ENCODE measurements at regions not wholly inside any gene's neighbourhood (a gene's known extent, or its start where the extent isn't known, plus 50 kb on each side); places are given as distances from the start of the nearest gene placed in this dataset.
A peak's percentile ranks its signal among the peaks of the same experiment; 100 is the strongest.
"Not testable (repeated sequence)": the region's sequence is repeated elsewhere in the genome, so short reads cannot be mapped to it uniquely, and the experiment has no call there.

GRCh38 chr1:149279015-149279414 is 175.7 kb upstream of the NBPF9 start:
- not testable (repeated sequence) for DNase-seq

- not testable (repeated sequence) for DNase-seq
These were observed 176.2 kb upstream of the NBPF9 start for GRCh38 chr1:149279512-149279911.

DNA sequence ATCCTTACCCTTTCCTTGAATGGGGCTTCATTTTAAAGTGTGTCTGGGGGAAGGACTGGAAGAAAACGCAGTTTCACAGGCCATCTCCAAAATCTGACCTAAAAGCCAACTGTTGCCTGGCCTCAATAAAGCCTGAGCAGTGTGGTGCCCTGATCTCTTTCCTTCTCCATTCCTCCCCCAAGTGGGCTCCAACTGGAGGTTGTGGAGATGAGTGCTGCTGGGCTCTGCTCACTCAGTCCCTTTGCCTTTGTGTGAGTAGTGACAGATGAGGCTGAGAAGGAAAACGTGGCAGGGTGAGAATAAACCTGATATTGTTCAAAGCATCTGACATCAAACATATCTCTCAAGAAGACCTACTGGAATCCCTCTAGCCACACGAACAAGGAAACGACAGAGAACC is 181.4 kb upstream of the NBPF9 start:
- not testable (repeated sequence) for DNase-seq

- not testable (repeated sequence) for DNase-seq
These were observed 181.9 kb upstream of the NBPF9 start for GRCh38 chr1:149285205-149285604.

DNA sequence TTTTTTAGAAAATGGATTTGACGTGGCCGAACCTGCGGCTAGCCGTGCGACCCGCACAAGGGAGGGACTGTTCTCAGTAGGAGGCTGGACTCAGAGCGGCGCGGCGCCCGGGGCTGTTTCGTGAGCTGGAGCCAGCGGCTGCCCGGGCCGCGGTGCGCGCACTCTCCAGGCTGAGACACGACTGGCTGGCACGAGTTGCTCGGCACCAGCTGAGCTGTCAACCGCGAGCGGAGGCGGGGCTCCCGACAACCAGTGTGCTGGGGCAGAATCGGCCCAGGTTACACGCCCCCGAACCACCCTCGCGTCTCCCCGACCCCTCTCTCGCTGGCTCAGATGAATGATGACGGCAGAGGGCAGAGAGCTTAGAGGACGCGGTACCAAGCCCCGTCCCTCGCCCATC is 182.3 kb upstream of the NBPF9 start:
- DNase-seq: peak; percentile 14

GRCh38 chr1:149288580-149288979 is 185.2 kb upstream of the NBPF9 start:
- DNase-seq: not testable (repeated sequence)

DNA sequence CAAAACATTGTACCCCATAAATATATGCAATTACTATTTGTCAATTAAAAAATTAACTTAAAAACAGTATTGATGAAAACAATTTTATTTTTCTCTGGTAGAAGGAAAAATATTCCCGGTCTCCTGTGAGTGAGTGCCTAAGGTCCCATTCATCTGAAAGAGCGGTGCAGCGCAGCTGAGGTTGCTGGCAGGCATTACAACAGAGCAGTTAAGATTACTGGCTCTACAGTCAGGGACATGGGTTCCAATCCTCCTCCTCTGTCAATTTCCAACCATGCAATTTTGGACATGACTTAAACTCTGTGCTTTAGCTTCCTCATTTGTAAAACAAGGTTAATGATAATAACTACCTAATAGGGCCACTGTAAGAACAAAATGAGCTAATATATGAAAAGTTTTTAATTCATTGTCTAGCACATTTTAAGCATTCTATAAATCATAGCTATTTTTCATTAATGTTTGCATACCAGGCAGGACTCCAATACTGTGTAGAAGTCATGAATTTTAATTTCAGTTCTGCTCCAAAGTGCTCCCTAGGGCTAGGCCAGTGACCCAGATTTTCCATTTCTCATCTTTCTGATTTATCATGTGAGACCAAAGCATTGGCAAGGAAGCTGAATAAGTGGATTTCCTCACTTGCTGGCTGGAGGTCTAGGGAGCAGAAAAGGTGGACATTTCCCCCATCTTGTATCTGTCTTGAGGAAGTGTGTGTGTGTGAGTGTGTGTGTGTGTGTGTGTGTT is 174.2 kb upstream of the NBPF19 start:
- not testable (repeated sequence) for DNase-seq

- not testable (repeated sequence) for DNase-seq
These were observed 173.6 kb upstream of the NBPF19 start for GRCh38 chr1:149301282-149301681.

- DNase-seq: not testable (repeated sequence)
These were observed 170.0 kb upstream of the NBPF19 start for GRCh38 chr1:149304796-149305195.

DNA sequence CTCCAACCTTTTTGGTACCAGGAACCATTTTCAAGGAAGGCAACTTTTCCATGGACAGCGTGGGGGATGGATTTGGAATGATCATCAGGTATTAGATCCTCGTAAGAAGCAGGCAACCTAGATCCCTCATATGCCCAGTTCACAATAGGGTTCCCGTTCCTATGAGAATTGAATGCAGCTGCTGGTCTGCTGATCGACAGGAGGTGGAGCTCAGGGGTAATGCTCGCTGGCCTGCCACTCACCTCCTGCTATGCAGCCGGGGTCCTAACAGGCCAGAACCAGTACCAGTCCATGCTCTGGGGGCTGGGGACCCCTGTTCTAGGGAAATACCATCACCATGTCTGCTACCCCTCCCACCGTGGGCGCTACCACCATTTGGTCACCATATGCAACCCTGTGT is 167.2 kb upstream of the NBPF19 start:
- not testable (repeated sequence) for DNase-seq

- not testable (repeated sequence) for DNase-seq
These were observed 159.9 kb upstream of the NBPF19 start for GRCh38 chr1:149314921-149315320.

GRCh38 chr1:149320971-149321731 is 153.7 kb upstream of the NBPF19 start:
- not testable (repeated sequence) for DNase-seq

DNA sequence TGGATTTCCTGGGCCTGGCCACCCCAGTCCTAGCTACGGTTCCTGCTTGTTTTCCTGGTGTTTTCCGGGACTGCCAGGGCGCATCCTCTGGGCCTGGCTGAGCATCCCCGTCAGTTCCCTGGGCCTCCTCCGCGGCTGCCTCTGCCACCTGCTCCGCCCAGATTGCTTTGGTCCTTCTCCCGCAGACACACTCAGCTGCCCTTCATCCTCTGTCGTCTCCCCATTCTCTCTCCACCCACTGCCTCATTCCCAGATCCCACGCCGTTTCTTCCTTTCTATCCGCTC is 153.2 kb upstream of the NBPF19 start:
- not testable (repeated sequence) for DNase-seq

GRCh38 chr1:149330081-149330335 is 144.8 kb upstream of the NBPF19 start:
- not testable (repeated sequence) for DNase-seq

GRCh38 chr1:149336082-149336481 is 138.8 kb upstream of the NBPF19 start:
- not testable (repeated sequence) for DNase-seq

GRCh38 chr1:149338221-149338691 is 136.6 kb upstream of the NBPF19 start:
- not testable (repeated sequence) for DNase-seq

DNA sequence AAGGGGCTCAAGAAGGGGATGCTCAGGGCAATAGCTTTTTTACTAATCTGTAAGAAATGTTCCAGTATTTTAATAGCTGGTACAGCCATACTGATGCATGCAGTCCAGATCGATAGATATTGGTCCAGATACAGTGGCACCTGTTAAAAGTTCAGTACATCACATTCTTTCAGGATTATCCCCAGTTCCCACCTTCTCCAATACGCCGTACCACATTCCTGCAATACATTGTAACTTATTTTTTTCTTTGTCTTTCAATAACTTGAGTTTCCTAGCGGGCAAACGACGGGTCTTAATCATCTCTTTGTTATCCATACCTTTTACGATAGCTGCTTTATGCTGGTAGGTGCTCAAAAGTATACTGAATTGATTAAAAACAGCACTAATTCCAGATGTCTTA is 136.1 kb upstream of the NBPF19 start:
- not testable (repeated sequence) for DNase-seq

GRCh38 chr1:149349448-149349847 is 125.4 kb upstream of the NBPF19 start:
- DNase-seq: not testable (repeated sequence)

GRCh38 chr1:149352205-149352604 is 122.6 kb upstream of the NBPF19 start:
- not testable (repeated sequence) for DNase-seq

GRCh38 chr1:149354579-149354978 is 120.3 kb upstream of the NBPF19 start:
- not testable (repeated sequence) for DNase-seq

DNA sequence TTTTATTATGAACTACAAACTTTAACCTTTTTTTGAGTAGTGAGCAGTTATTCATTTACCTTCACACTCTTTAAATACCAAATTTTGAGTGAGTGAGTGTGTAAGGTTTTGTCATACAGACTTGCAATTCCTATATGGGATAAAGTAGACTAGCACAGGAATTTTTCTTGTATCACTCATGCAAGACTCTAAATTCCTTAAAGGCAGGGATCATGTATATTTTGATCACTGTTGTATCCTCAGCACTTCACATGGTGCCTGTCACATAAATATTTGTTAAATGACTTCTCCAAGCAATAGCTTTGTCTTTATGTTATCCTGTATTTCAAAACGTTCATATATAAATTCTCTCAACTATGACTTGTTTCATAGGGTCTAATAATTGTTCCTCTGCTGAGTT is 119.1 kb upstream of the NBPF19 start:
- DNase-seq: not testable (repeated sequence)

DNA sequence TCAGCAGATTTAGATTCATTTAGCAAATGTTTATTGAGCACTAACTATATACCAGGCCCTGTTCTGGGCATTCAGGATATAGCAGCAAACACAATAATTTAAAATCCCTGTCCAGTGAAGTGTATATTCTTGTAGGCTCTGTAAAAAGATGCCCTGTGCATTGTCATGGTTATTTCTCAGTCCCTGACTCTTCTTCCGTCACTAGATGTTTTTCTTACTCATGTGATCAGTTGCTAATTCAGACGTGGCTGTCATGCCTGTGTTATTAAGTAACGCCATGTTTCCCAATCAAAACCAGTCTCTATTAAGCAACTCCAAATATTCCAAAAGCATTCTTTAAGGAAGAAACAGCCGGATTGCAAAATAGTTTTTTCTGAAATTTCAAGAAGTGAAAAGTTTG is 118.7 kb upstream of the NBPF19 start:
- DNase-seq: not testable (repeated sequence)

DNA sequence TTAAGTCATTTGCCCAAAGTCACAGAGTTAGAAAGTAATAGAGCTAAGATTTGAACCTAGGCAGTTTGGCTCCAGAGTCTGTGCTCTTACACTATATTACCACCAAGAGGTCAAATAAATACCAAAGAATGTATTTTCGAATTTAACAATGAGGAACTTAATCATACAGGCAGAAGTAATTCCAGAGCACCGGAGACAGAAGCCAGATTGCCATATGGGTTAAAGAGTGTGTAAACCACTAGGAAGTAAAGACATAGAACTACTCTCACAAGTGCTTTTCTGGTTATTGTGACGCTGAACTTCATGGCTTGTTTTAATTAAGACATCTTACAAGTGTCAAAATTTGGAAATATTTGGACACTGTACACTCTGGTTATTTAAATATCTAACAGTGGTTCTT is 114.5 kb upstream of the NBPF19 start:
- DNase-seq: not testable (repeated sequence)

DNA sequence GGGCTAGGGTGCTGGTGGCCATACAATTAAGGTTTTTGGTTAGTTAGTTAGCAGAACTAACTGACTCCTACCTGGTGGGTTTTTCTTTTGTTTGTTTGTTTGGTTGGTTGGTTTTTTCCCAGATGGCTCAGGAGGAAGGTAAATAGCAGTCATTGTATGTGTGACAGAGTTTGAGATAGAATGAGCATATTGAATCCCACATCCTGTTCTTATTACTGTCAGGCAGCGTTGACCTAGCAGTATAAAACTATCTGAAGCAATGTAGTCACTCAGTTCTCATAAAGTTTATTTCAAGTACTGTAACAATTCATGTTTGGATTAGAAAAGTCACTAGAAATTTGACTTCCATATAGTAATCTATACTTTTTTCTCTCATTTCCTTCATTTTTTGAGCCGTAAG is 113.5 kb upstream of the NBPF19 start:
- not testable (repeated sequence) for DNase-seq

Data from T-helper 9 cell (primary cell).